Fibroblast of lung (primary cell): ENCODE measurements at regions not wholly inside any gene's neighbourhood (a gene's known extent, or its start where the extent isn't known, plus 50 kb on each side); places are given as distances from the start of the nearest gene placed in this dataset.

ENCODE experiments used
- CTCF ChIP-seq, 2 donors: IDR thresholded peaks in 1 of 2; conservative IDR thresholded peaks in 1 of 2; 1 replicate in 1 of 2; 2 replicates in 1 of 2; pipeline ENCODE4 v1.5.1; 2011 to 2012; ENCODE audit warnings: low read length in 2 of 2, control low read depth in 1 of 2, inconsistent platforms in 1 of 2, low read depth in 1 of 2, mild to moderate bottlenecking in 1 of 2
- EZH2 ChIP-seq: IDR thresholded peaks from 2 replicates; pipeline ENCODE4 v1.5.1; 2012; ENCODE audit warnings: low read length, control low read depth, mild to moderate bottlenecking; ENCODE audit errors: missing control alignments

DNA sequence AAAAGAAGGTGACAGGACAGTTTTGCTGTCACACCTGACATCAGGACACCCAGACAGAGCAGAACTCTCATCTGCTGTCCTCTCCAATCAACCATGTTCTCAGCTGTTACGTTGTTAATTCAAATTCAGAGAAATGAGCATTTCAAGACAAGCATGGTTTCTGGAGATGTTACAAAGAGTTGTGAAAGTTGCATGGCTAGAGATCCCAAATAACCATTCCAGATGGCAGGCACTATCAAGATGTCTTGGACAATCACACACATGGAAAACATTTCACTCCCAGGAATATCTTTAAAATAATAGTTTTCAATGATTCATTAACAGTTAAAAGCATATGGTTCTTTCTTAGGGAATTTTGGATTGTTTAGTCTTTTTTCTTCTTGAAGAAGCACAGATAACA is 533.1 kb downstream of the AGTPBP1 start:
- no peak for TF ChIP-seq EZH2
- TF ChIP-seq CTCF (conservative IDR thresholded peaks at IDR 0.05 in 1 of 2, IDR thresholded peaks at IDR 0.05 in 1 of 2; ENCODE audit: low read depth in 1 of 2, low read length in 2 of 2): no peak
